ENCODE measurements at regions not wholly inside any gene's neighbourhood (a gene's known extent, or its start where the extent isn't known, plus 50 kb on each side); places are given as distances from the start of the nearest gene placed in this dataset.

GRCh38 chr15:66625531-66625930, 59.7 kb upstream of the LCTL start:
- FAIRE-seq (no peak), DNase-seq (ENCODE audit: insufficient read length, low spot score) (no peak)

GRCh38 chr15:66625974-66626373, 60.2 kb upstream of the LCTL start:
- TF ChIP-seq POLR2AphosphoS5 (IDR thresholded peaks at IDR 0.05; ENCODE audit: low read depth, low read length) (no peak), PAX5 (IDR thresholded peaks at IDR 0.05; ENCODE audit: insufficient read depth, low read length, severe bottlenecking) (no peak), POU2F2 (IDR thresholded peaks at IDR 0.05; ENCODE audit: low read depth, low read length) (no peak), POLR2A (IDR thresholded peaks at IDR 0.05; ENCODE audit: low read depth, low read length) (no peak), SPI1 (IDR thresholded peaks at IDR 0.05; ENCODE audit: low read depth, low read length) (no peak), TAF1 (IDR thresholded peaks at IDR 0.05; ENCODE audit: low read depth, low read length) (no peak)
- FAIRE-seq (no peak), DNase-seq (ENCODE audit: insufficient read length, low spot score) (no peak)

More at GRCh38 chr15:66625531-66625930, 59.7 kb upstream of the LCTL start:
- TF ChIP-seq POLR2AphosphoS5 (IDR thresholded peaks at IDR 0.05; ENCODE audit: low read depth, low read length) (no peak), SPI1 (IDR thresholded peaks at IDR 0.05; ENCODE audit: low read depth, low read length) (no peak), POLR2A (IDR thresholded peaks at IDR 0.05; ENCODE audit: low read depth, low read length) (no peak), TAF1 (IDR thresholded peaks at IDR 0.05; ENCODE audit: low read depth, low read length) (no peak), POU2F2 (IDR thresholded peaks at IDR 0.05; ENCODE audit: low read depth, low read length) (no peak), PAX5 (IDR thresholded peaks at IDR 0.05; ENCODE audit: insufficient read depth, low read length, severe bottlenecking) (no peak)

GRCh38 chr15:66628976-66629723, 63.4 kb upstream of the LCTL start:
- TF ChIP-seq SPI1 (IDR thresholded peaks at IDR 0.05; ENCODE audit: low read depth, low read length) (no peak), TAF1 (IDR thresholded peaks at IDR 0.05; ENCODE audit: low read depth, low read length) (no peak), POLR2A (IDR thresholded peaks at IDR 0.05; ENCODE audit: low read depth, low read length) (no peak), POLR2AphosphoS5 (IDR thresholded peaks at IDR 0.05; ENCODE audit: low read depth, low read length) (no peak), POU2F2 (IDR thresholded peaks at IDR 0.05; ENCODE audit: low read depth, low read length) (no peak), PAX5 (IDR thresholded peaks at IDR 0.05; ENCODE audit: insufficient read depth, low read length, severe bottlenecking) (no peak)
- no peak for FAIRE-seq

GRCh38 chr15:66629817-66630576, 64.2 kb upstream of the LCTL start:
- DNase-seq (ENCODE audit: insufficient read length, low spot score) (no peak), FAIRE-seq (no peak)
- TF ChIP-seq PAX5 (IDR thresholded peaks at IDR 0.05; ENCODE audit: insufficient read depth, low read length, severe bottlenecking) (no peak), POU2F2 (IDR thresholded peaks at IDR 0.05; ENCODE audit: low read depth, low read length) (no peak), POLR2AphosphoS5 (IDR thresholded peaks at IDR 0.05; ENCODE audit: low read depth, low read length) (no peak), TAF1 (IDR thresholded peaks at IDR 0.05; ENCODE audit: low read depth, low read length) (no peak), SPI1 (IDR thresholded peaks at IDR 0.05; ENCODE audit: low read depth, low read length) (no peak), POLR2A (IDR thresholded peaks at IDR 0.05; ENCODE audit: low read depth, low read length) (no peak)

More at GRCh38 chr15:66628976-66629723, 63.4 kb upstream of the LCTL start:
- DNase-seq (ENCODE audit: insufficient read length, low spot score) = no peak

GRCh38 chr15:66630801-66631351, 65.1 kb upstream of the LCTL start:
- TF ChIP-seq POU2F2 (IDR thresholded peaks at IDR 0.05; ENCODE audit: low read depth, low read length) = no peak
- TF ChIP-seq PAX5 (IDR thresholded peaks at IDR 0.05; ENCODE audit: insufficient read depth, low read length, severe bottlenecking) = no peak
- TF ChIP-seq POLR2A (IDR thresholded peaks at IDR 0.05; ENCODE audit: low read depth, low read length) = no peak
- TF ChIP-seq POLR2AphosphoS5 (IDR thresholded peaks at IDR 0.05; ENCODE audit: low read depth, low read length) = no peak
- no peak for TF ChIP-seq TAF1 (IDR thresholded peaks at IDR 0.05; ENCODE audit: low read depth, low read length)
- TF ChIP-seq SPI1 (IDR thresholded peaks at IDR 0.05; ENCODE audit: low read depth, low read length) = no peak
- FAIRE-seq = no peak
- no peak for DNase-seq (ENCODE audit: insufficient read length, low spot score)

GRCh38 chr15:66631616-66632263, 65.9 kb upstream of the LCTL start:
- DNase-seq (ENCODE audit: insufficient read length, low spot score) (no peak), FAIRE-seq (no peak)
- TF ChIP-seq TAF1 (IDR thresholded peaks at IDR 0.05; ENCODE audit: low read depth, low read length) (no peak), POU2F2 (IDR thresholded peaks at IDR 0.05; ENCODE audit: low read depth, low read length) (no peak), PAX5 (IDR thresholded peaks at IDR 0.05; ENCODE audit: insufficient read depth, low read length, severe bottlenecking) (no peak), POLR2A (IDR thresholded peaks at IDR 0.05; ENCODE audit: low read depth, low read length) (no peak), POLR2AphosphoS5 (IDR thresholded peaks at IDR 0.05; ENCODE audit: low read depth, low read length) (no peak), SPI1 (IDR thresholded peaks at IDR 0.05; ENCODE audit: low read depth, low read length) (no peak)

- TF ChIP-seq POLR2A (IDR thresholded peaks at IDR 0.05; ENCODE audit: low read depth, low read length) (no peak), POU2F2 (IDR thresholded peaks at IDR 0.05; ENCODE audit: low read depth, low read length) (no peak), PAX5 (IDR thresholded peaks at IDR 0.05; ENCODE audit: insufficient read depth, low read length, severe bottlenecking) (no peak)
- FAIRE-seq = no peak
- no peak for DNase-seq (ENCODE audit: insufficient read length, low spot score)
These were observed 67.5 kb upstream of the LCTL start for GRCh38 chr15:66633041-66633937.

GRCh38 chr15:66633938-66634250, 68.1 kb upstream of the LCTL start:
- no peak for TF ChIP-seq SPI1 (IDR thresholded peaks at IDR 0.05; ENCODE audit: low read depth, low read length)
- TF ChIP-seq POU2F2 (IDR thresholded peaks at IDR 0.05; ENCODE audit: low read depth, low read length) = no peak
- FAIRE-seq = no peak
- no peak for DNase-seq (ENCODE audit: insufficient read length, low spot score)
